Loucy (cell line): ENCODE measurements at regions not wholly inside any gene's neighbourhood (a gene's known extent, or its start where the extent isn't known, plus 50 kb on each side); places are given as distances from the start of the nearest gene placed in this dataset.

ENCODE experiments used
- H2AFZ ChIP-seq: fragments of 200-600 bp; sonication (generic); 2 replicates; pipeline ENCODE4 v1.6.0; 2016; ENCODE audit warnings: antibody characterized with exemption, mild to moderate bottlenecking, low read length, moderate library complexity
- H3F3A ChIP-seq: fragments of 200-600 bp; 2 replicates; pipeline ENCODE4 v1.6.0; 2016; ENCODE audit warnings: antibody characterized with exemption, low read depth, mild to moderate bottlenecking
- H3K27me3 ChIP-seq: fragments of 200-600 bp; sonication (generic); 2 replicates; pipeline ENCODE4 v1.6.1; 2014; ENCODE audit warnings: low read length, mild to moderate bottlenecking; ENCODE audit not compliant: insufficient read depth, poor library complexity, severe bottlenecking
- H3K36me3 ChIP-seq: fragments of 200-600 bp; sonication (generic); 2 replicates; pipeline ENCODE4 v1.6.1; 2016; ENCODE audit warnings: low read length; ENCODE audit not compliant: insufficient read depth
- H3K4me1 ChIP-seq: fragments of 200-600 bp; sonication (generic); 2 replicates; pipeline ENCODE4 v1.5.1; 2014; ENCODE audit warnings: low read length, mild to moderate bottlenecking; ENCODE audit not compliant: insufficient read depth, poor library complexity, severe bottlenecking
- H3K4me2 ChIP-seq: fragments of 200-600 bp; sonication (generic); 2 replicates; pipeline ENCODE4 v1.6.0; 2014; ENCODE audit warnings: antibody characterized with exemption, low read length, low read depth, mild to moderate bottlenecking; ENCODE audit not compliant: poor library complexity, severe bottlenecking
- H3K4me3 ChIP-seq: fragments of 200-600 bp; sonication (generic); 2 replicates; pipeline ENCODE4 v1.5.1; 2014; ENCODE audit warnings: low read length, mild to moderate bottlenecking, mixed read lengths; ENCODE audit not compliant: poor library complexity, severe bottlenecking
- H3K79me2 ChIP-seq: fragments of 200-600 bp; sonication (generic); 2 replicates; pipeline ENCODE4 v1.6.1; 2014; ENCODE audit warnings: low read length; ENCODE audit not compliant: insufficient read depth
- H3K9ac ChIP-seq: fragments of 200-600 bp; sonication (generic); 2 replicates; pipeline ENCODE4 v1.6.0; 2014; ENCODE audit warnings: mild to moderate bottlenecking, low read depth, low read length, moderate library complexity; ENCODE audit not compliant: poor library complexity, severe bottlenecking
- H3K9me2 ChIP-seq: fragments of 200-600 bp; sonication (generic); replicated peaks from 2 replicates; pipeline ENCODE4 v1.6.1; 2016; ENCODE audit warnings: low read depth, low read length, mixed read lengths
- H3K9me3 ChIP-seq: fragments of 200-600 bp; sonication (generic); 2 replicates; pipeline ENCODE4 v1.6.1; 2014; ENCODE audit warnings: mild to moderate bottlenecking, antibody characterized with exemption, low read length, low read depth; ENCODE audit not compliant: insufficient read depth
- H4K20me1 ChIP-seq: fragments of 200-600 bp; sonication (generic); 2 replicates; pipeline ENCODE4 v1.6.0; 2014; ENCODE audit warnings: antibody characterized with exemption, low read length, mild to moderate bottlenecking; ENCODE audit not compliant: insufficient read depth, poor library complexity, severe bottlenecking
- CTCF ChIP-seq: fragments of 200-600 bp; sonication (generic); conservative IDR thresholded peaks from 2 replicates; pipeline ENCODE4 v1.5.1; 2014; ENCODE audit warnings: mild to moderate bottlenecking, antibody characterized with exemption, low read length
- EZH2phosphoT487 ChIP-seq: fragments of 200-600 bp; IDR thresholded peaks from 2 replicates; pipeline ENCODE4 v1.6.1; 2018; ENCODE audit warnings: antibody characterized with exemption, mild to moderate bottlenecking, moderate library complexity, borderline replicate concordance

- no peaks in the 10 kb centered on the region for H3K9me2 ChIP-seq
- H3K9me3 ChIP-seq, result no peaks in the 10 kb centered on the region
- no peaks in the 10 kb centered on the region for H3K36me3 ChIP-seq
- H3K79me2 ChIP-seq, result no peaks in the 10 kb centered on the region
- no peaks in the 10 kb centered on the region for H3F3A ChIP-seq
- H2AFZ ChIP-seq, result no peak overlapping the region
- H3K27me3 ChIP-seq, result no peaks in the 10 kb centered on the region
- no peaks in the 10 kb centered on the region for H4K20me1 ChIP-seq
- TF ChIP-seq EZH2phosphoT487, result no peak
- TF ChIP-seq CTCF, result no peak
- no peak overlapping the region for H3K4me2 ChIP-seq
- H3K9ac ChIP-seq, result no peak overlapping the region
- no peak overlapping the region for H3K4me3 ChIP-seq
- H3K4me1 ChIP-seq, result no peaks in the 10 kb centered on the region
Observed at GRCh38 chr13:89455225-89455624, 1784.1 kb downstream of the SLITRK5 start.

GRCh38 chr13:89455741-89456140, 1784.6 kb downstream of the SLITRK5 start:
- Histone ChIP-seq H3K9me2 (no peaks in the 10 kb centered on the region), H3K36me3 (no peaks in the 10 kb centered on the region), H3K79me2 (no peaks in the 10 kb centered on the region), H3F3A (no peaks in the 10 kb centered on the region), H3K9me3 (no peaks in the 10 kb centered on the region), H3K4me1 (no peaks in the 10 kb centered on the region), H3K27me3 (no peaks in the 10 kb centered on the region), H4K20me1 (no peaks in the 10 kb centered on the region), H3K9ac (no peak overlapping the region), H3K4me2 (no peak overlapping the region), H2AFZ (no peak overlapping the region), H3K4me3 (no peak overlapping the region)
- TF ChIP-seq CTCF, result no peak

- Histone ChIP-seq H3K9me2 (no peaks in the 10 kb centered on the region), H3K4me2 (no peak overlapping the region), H3K36me3 (no peaks in the 10 kb centered on the region), H3F3A (no peaks in the 10 kb centered on the region), H2AFZ (no peak overlapping the region), H3K4me1 (no peaks in the 10 kb centered on the region), H4K20me1 (no peaks in the 10 kb centered on the region), H3K9ac (no peak overlapping the region), H3K79me2 (no peaks in the 10 kb centered on the region), H3K27me3 (no peaks in the 10 kb centered on the region), H3K9me3 (no peaks in the 10 kb centered on the region), H3K4me3 (no peak overlapping the region)
- no peak for TF ChIP-seq CTCF
- no peak for TF ChIP-seq EZH2phosphoT487
Observed at GRCh38 chr13:89457977-89458376, 1786.8 kb downstream of the SLITRK5 start.
